HepG2 (cell line): ENCODE measurements at regions not wholly inside any gene's neighbourhood (a gene's known extent, or its start where the extent isn't known, plus 50 kb on each side); places are given as distances from the start of the nearest gene placed in this dataset.
A peak's percentile ranks its signal among the peaks of the same experiment; 100 is the strongest.

Experiments
- ATAC-seq: fragments of 200-7000 bp; cut with Tn5 transposase; 3 replicates; pipeline ENCODE4 v1.9.1; 2020; ENCODE audit warnings: mild to moderate bottlenecking, moderate library complexity
- BruUV-seq: library from RNA; stranded (reverse); fragments of 400-500 nt; replicated peaks from 2 replicates; lab custom pipeline; 2021; lab: Mats Ljungman, UMichigan
- CTCF ChIA-PET: fragments of 300-600 bp; formaldehyde crosslinking; extraction: SDS; loops from one replicate; lab custom pipeline; 2021; ENCODE audit warnings: low total read pairs, inconsistent platforms, low intra/inter-chr PET ratio; lab: Yijun Ruan, JAX
- POLR2A ChIA-PET: fragments of 350-600 bp; sonication (Branson Sonifier 250); formaldehyde crosslinking; loops from one replicate; lab custom pipeline; 2020; ENCODE audit warnings: antibody characterized with exemption, inconsistent platforms; lab: Yijun Ruan, JAX
- DNase-seq: peaks from one replicate; pipeline ENCODE4 v3.0.0-alpha.2; 2015; ENCODE audit warnings: low spot score
- FAIRE-seq: peaks from 3 replicates; lab custom pipeline; 2011; peaks lifted over from hg19 to GRCh38; lab: Jason Lieb, UNC
- H2AFZ ChIP-seq: one replicate; pipeline ENCODE4 v1.6.1; 2011; ENCODE audit warnings: low read length, inconsistent platforms
- H3K27ac ChIP-seq: fragments of 300-600 bp; 3 replicates; pipeline ENCODE4 v1.8.0; 2011; ENCODE audit warnings: mixed run types, mild to moderate bottlenecking, mixed read lengths, low read length, inconsistent platforms; ENCODE audit not compliant: insufficient read depth; ENCODE audit errors: extremely low read length
- H3K27me3 ChIP-seq, 2 experiments: fragments of 200-600 bp in 1 of 2; 2 replicates in 1 of 2; 3 replicates in 1 of 2; pipeline versions ENCODE4 v1.6.0 to v1.8.0; 2011; ENCODE audit warnings: low read length in 2 of 2, mild to moderate bottlenecking in 2 of 2, moderate library complexity in 2 of 2, inconsistent platforms in 1 of 2; ENCODE audit not compliant: insufficient read depth in 2 of 2, control insufficient read depth in 1 of 2
- H3K36me3 ChIP-seq, 2 experiments: fragments of 200-600 bp in 1 of 2; replicated peaks in 1 of 2; 2 replicates in 1 of 2; 3 replicates in 1 of 2; pipeline versions ENCODE4 v1.5.1 to v1.8.0; 2011; ENCODE audit warnings: low read length in 2 of 2, inconsistent platforms in 1 of 2; ENCODE audit not compliant: insufficient read depth in 2 of 2, control insufficient read depth in 1 of 2
- H3K4me1 ChIP-seq: 2 replicates; pipeline ENCODE4 v1.5.1; 2012; ENCODE audit warnings: low read length, inconsistent platforms; ENCODE audit not compliant: insufficient read depth
- H3K4me2 ChIP-seq: 2 replicates; pipeline ENCODE4 v1.6.0; 2011; ENCODE audit warnings: low read depth, low read length, inconsistent platforms
- H3K4me3 ChIP-seq, 3 experiments: fragments of 200-600 bp in 1 of 3; sonication (generic), shearing (Covaris generic) in 1 of 3; replicated peaks in 1 of 3; 2 replicates each; pipeline ENCODE4 v1.5.1; 2011 to 2016; ENCODE audit warnings: low read length in 3 of 3, inconsistent platforms in 2 of 3, low read depth in 2 of 3, mild to moderate bottlenecking in 2 of 3, control low read depth in 1 of 3, mixed read lengths in 1 of 3; ENCODE audit not compliant: insufficient read depth in 1 of 3
- H3K79me2 ChIP-seq: one replicate; pipeline ENCODE4 v1.6.1; 2011; ENCODE audit warnings: low read length, inconsistent platforms; ENCODE audit not compliant: insufficient read depth
- H3K9ac ChIP-seq: 2 replicates; pipeline ENCODE4 v1.6.0; 2011; ENCODE audit warnings: mild to moderate bottlenecking, low read depth, low read length, inconsistent platforms; ENCODE audit not compliant: insufficient read depth
- H3K9me3 ChIP-seq: 2 replicates; pipeline ENCODE4 v1.5.1; 2012; ENCODE audit warnings: mild to moderate bottlenecking, low read length
- H4K20me1 ChIP-seq: 2 replicates; pipeline ENCODE4 v1.6.0; 2011; ENCODE audit warnings: inconsistent platforms, mild to moderate bottlenecking, low read length, moderate library complexity; ENCODE audit not compliant: insufficient read depth
- HDAC2 ChIP-seq: sonication (generic); formaldehyde crosslinking; IDR thresholded peaks from 2 replicates; pipeline ENCODE4 v1.4.0; 2020; ENCODE audit warnings: missing genetic modification reagents
- MAFK ChIP-seq, 2 experiments: IDR thresholded peaks in 1 of 2; conservative IDR thresholded peaks in 1 of 2; 2 replicates each; pipeline ENCODE4 v1.6.1; 2011; ENCODE audit warnings: improper control_type of control experiment in 2 of 2, low read length in 2 of 2
- SP140L ChIP-seq: sonication (generic); formaldehyde crosslinking; IDR thresholded peaks from 2 replicates; pipeline ENCODE4 v1.4.0; 2020; ENCODE audit warnings: missing genetic modification reagents, borderline replicate concordance
- ZC3H13 ChIP-seq: sonication (generic); formaldehyde crosslinking; IDR thresholded peaks from 2 replicates; pipeline ENCODE4 v1.8.1; 2023; ENCODE audit warnings: mild to moderate bottlenecking, missing genetic modification reagents, moderate library complexity
- ZFP62 ChIP-seq: sonication (generic); formaldehyde crosslinking; IDR thresholded peaks from 2 replicates; pipeline ENCODE4 v1.4.0; 2020; ENCODE audit warnings: missing genetic modification reagents
- ZFP90 ChIP-seq: sonication (generic); formaldehyde crosslinking; IDR thresholded peaks from 2 replicates; pipeline ENCODE4 v1.8.0; 2022; ENCODE audit warnings: missing genetic modification reagents, mild to moderate bottlenecking, inconsistent platforms, borderline replicate concordance
- ZNF619 ChIP-seq: sonication (generic); formaldehyde crosslinking; IDR thresholded peaks from 2 replicates; pipeline ENCODE4 v1.4.0; 2020; ENCODE audit warnings: mild to moderate bottlenecking, missing genetic modification reagents
- ZNF629 ChIP-seq: sonication (generic); formaldehyde crosslinking; conservative IDR thresholded peaks from 2 replicates; pipeline ENCODE4 v1.5.0; 2020; ENCODE audit warnings: missing genetic modification reagents
- ZNF83 ChIP-seq: sonication (generic); formaldehyde crosslinking; IDR thresholded peaks from 2 replicates; pipeline ENCODE4 v1.4.0; 2020; ENCODE audit warnings: missing genetic modification reagents, mild to moderate bottlenecking, borderline replicate concordance
- ZNF850 ChIP-seq: sonication (generic); formaldehyde crosslinking; conservative IDR thresholded peaks from 2 replicates; pipeline ENCODE4 v1.9.0; 2021; ENCODE audit warnings: mild to moderate bottlenecking, missing genetic modification reagents
- WGBS: methylation state at CpG from one replicate; pipeline ENCODE4 v1.1.6; 2017; ENCODE audit warnings: low lambda C conversion rate; 5-methylcytosine and 5-hydroxymethylcytosine counted together
- in situ Hi-C: cut with HindIII; loops from 2 replicates; pipeline ENCODE4 v1.10.0; 2017; ENCODE audit warnings: low pct_unique_long_range_greater_than_20kb; ENCODE audit not compliant: extremely low pct_ligation_motif_present
- intact Hi-C: fragments of 100-400 bp; cut with micrococcal nuclease; formaldehyde crosslinking; loops from one replicate; pipeline ENCODE4 v1.10.0; 2022; ENCODE audit not compliant: unreplicated experiment
- TF ChIP-seq, protein P1 (sequence below): IDR thresholded peaks from 2 replicates; pipeline ENCODE4 v1.6.1; 2012; ENCODE audit warnings: low read length, improper control_type of control experiment

DNA sequence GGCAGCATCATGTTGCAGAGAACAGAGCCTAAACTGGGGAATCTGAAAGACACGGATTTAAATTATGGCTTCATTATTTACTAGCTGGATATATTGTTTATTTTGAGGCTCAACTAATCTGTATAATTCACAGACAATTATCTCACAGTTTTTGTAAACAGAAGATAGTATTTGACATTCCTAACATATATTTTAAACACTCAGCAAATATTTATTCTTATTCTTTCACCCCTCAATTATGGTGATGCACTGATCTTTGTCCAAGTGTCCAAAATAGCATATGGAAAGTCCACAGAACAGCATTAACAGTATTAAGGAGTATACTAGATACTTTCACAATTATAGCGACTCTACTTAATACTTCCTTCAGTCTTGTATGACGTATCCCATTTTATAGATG, 257.0 kb downstream of the ADGRG6 start:
- H3K4me1 ChIP-seq: no peaks in the 10 kb centered on the region
- no peak for DNase-seq
- in situ Hi-C loops (no loop called here), intact Hi-C loops (no loop called here)
- H3K9me3 ChIP-seq: no peaks in the 10 kb centered on the region
- no TSS peak for BruUV-seq
- no peak overlapping the region for H2AFZ ChIP-seq
- H3K4me3 ChIP-seq: no peak overlapping the region
- no peaks in the 10 kb centered on the region for H3K36me3 ChIP-seq
- no peak overlapping the region for H3K4me2 ChIP-seq
- H3K9ac ChIP-seq: no peak overlapping the region
- ATAC-seq: no peak
- FAIRE-seq: no peak
- H3K27me3 ChIP-seq: no peaks in the 10 kb centered on the region; a peak in 1 of 5 replicates
- H3K27ac ChIP-seq: no peak overlapping the region
- TF ChIP-seq ZNF619 (no peak), MAFK (conservative IDR thresholded peaks at IDR 0.05 in 1 of 2, IDR thresholded peaks at IDR 0.05 in 1 of 2; ENCODE audit: low read length in 2 of 2) (peak; percentile 14 to 60; a peak in 3 of 4 replicates)
- WGBS: 30% methylated on average over 3 of the region's 3 CpGs
- no peaks in the 10 kb centered on the region for H3K79me2 ChIP-seq
- H4K20me1 ChIP-seq: no peaks in the 10 kb centered on the region
- POLR2A ChIA-PET: no interaction called here
- CTCF ChIA-PET: no interaction called here

DNA sequence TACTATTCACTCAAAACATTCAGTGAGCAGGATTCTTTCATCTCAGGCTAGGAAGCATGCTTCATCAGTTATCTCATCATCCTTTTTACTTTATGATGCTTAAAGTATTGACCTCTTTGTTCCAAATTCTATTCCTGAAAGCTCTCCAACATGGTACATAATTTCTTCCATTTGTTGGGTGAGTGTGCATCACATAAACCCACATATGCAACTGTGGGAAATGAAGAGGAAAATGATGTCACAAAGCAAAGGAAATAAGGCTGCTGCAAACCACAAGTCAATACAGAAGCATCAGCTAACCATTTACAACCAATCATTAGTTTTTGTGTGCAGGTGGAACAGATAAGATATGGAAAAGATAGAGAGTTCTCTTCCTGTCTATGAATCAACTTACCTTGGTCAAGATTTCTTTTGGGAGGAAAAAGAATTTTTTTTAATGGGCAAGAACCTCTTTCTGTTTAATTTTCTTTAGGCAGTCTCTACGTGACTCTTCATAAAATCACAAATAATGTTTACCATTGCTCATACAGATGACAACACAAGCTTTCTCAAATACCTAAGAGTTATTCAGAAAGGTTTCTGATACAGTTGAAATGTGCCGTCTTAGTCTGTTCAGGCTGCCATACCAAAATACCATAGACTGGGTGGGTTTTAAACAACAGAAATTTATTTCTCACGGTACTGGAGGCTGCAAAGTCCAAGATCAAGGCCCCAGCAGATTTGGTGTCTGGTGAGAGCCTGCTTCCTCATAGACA, 259.9 kb downstream of the ADGRG6 start:
- FAIRE-seq: no peak
- in situ Hi-C loops: no loop called here
- Histone ChIP-seq H3K27ac (no peak overlapping the region), H3K9me3 (no peaks in the 10 kb centered on the region), H3K9ac (no peak overlapping the region), H3K27me3 (no peaks in the 10 kb centered on the region; a peak in 2 of 5 replicates), H3K4me2 (no peak overlapping the region), H3K4me3 (no peak overlapping the region), H3K36me3 (no peaks in the 10 kb centered on the region), H3K4me1 (no peaks in the 10 kb centered on the region), H3K79me2 (no peaks in the 10 kb centered on the region), H4K20me1 (no peaks in the 10 kb centered on the region), H2AFZ (no peak overlapping the region)
- ATAC-seq: no peak
- WGBS: 12% methylated on average over 3 of the region's 3 CpGs
- DNase-seq: no peak
- intact Hi-C loops: no loop called here
- POLR2A ChIA-PET: no interaction called here
- no peak for TF ChIP-seq ZNF850 (CRISPR knock-in tag)
- TF ChIP-seq ZFP90 (CRISPR knock-in tag): no peak
- TF ChIP-seq, protein P1, sequence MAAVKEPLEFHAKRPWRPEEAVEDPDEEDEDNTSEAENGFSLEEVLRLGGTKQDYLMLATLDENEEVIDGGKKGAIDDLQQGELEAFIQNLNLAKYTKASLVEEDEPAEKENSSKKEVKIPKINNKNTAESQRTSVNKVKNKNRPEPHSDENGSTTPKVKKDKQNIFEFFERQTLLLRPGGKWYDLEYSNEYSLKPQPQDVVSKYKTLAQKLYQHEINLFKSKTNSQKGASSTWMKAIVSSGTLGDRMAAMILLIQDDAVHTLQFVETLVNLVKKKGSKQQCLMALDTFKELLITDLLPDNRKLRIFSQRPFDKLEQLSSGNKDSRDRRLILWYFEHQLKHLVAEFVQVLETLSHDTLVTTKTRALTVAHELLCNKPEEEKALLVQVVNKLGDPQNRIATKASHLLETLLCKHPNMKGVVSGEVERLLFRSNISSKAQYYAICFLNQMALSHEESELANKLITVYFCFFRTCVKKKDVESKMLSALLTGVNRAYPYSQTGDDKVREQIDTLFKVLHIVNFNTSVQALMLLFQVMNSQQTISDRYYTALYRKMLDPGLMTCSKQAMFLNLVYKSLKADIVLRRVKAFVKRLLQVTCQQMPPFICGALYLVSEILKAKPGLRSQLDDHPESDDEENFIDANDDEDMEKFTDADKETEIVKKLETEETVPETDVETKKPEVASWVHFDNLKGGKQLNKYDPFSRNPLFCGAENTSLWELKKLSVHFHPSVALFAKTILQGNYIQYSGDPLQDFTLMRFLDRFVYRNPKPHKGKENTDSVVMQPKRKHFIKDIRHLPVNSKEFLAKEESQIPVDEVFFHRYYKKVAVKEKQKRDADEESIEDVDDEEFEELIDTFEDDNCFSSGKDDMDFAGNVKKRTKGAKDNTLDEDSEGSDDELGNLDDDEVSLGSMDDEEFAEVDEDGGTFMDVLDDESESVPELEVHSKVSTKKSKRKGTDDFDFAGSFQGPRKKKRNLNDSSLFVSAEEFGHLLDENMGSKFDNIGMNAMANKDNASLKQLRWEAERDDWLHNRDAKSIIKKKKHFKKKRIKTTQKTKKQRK: no peak
- no peak for TF ChIP-seq ZC3H13 (CRISPR knock-in tag)
- TF ChIP-seq ZNF629: no peak
- no peak for TF ChIP-seq HDAC2 (CRISPR knock-in tag)
- no peak for TF ChIP-seq ZNF83 (CRISPR knock-in tag)
- TF ChIP-seq ZFP62 (CRISPR knock-in tag): no peak
- no peak for TF ChIP-seq SP140L (CRISPR knock-in tag)
- no TSS peak for BruUV-seq
- CTCF ChIA-PET: no interaction called here
